ENCODE measurements at regions not wholly inside any gene's neighbourhood (a gene's known extent, or its start where the extent isn't known, plus 50 kb on each side); places are given as distances from the start of the nearest gene placed in this dataset.

- TF ChIP-seq EZH2 (IDR thresholded peaks at IDR 0.05) (no peak), CTCF (IDR thresholded peaks at IDR 0.05 in 2 of 3, conservative IDR thresholded peaks at IDR 0.05 in 1 of 3; ENCODE audit: borderline replicate concordance in 1 of 3, insufficient read depth in 1 of 3, low read depth in 2 of 3, low read length in 2 of 3) (no peak), EGR1 (IDR thresholded peaks at IDR 0.05; ENCODE audit: low read depth) (no peak), ELF1 (IDR thresholded peaks at IDR 0.05; ENCODE audit: borderline replicate concordance, low read depth) (no peak), RAD21 (IDR thresholded peaks at IDR 0.05; ENCODE audit: low read depth) (no peak), POLR2A (IDR thresholded peaks at IDR 0.05; ENCODE audit: borderline replicate concordance, extremely low read depth, insufficient read depth, insufficient read length) (no peak), SIN3A (IDR thresholded peaks at IDR 0.05; ENCODE audit: low read depth) (no peak), SP1 (IDR thresholded peaks at IDR 0.05; ENCODE audit: low read depth) (no peak), TCF7L2 (IDR thresholded peaks at IDR 0.05; ENCODE audit: borderline replicate concordance, extremely low read depth, insufficient read depth, insufficient read length) (no peak)
Observed at GRCh38 chr6:77021778-77022177, 441.5 kb downstream of the HTR1B start.
